ENCODE measurements at regions not wholly inside any gene's neighbourhood (a gene's known extent, or its start where the extent isn't known, plus 50 kb on each side); places are given as distances from the start of the nearest gene placed in this dataset.

DNA sequence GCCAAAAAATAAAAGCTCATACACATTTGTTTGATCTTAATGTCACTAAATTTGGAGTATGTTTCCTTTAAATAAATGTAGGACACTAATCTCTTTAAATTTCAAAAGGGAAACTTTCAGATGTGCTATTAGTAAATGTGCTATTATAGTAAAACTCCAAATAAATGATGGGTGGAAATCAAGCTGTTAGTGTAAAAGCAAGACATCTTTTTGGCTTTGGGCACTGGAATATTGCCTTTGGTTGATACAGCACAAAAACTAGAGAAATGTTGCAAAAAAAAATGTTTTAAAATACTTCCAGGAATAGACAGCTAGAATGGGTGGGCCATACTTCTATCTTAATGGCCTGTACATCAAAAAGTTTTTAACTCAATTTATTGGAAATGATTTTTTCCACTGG lies 151.6 kb downstream of the FBXO8 start:
- no peak for DNase-seq (ENCODE audit: low spot score)

DNA sequence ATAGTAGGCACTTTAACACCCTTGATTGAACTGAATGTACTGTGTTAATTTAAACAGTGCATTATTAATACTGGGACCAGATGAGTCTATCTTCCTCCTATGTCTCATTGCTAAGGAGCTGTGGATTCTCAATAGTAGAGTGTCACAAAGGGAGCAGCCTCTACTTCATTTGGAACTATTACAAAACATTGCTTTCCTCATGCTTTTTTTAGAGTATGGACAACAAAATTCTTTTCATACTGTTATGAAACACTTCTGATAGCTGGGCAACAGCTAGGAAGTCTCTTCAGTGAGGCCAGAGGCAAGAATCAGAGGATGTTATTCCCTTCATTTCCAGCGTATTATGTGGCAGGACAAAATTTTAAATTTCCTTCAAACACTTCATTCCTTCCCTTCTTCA lies 160.8 kb downstream of the FBXO8 start:
- no peak for DNase-seq (ENCODE audit: low spot score)
- ATAC-seq (ENCODE audit: low FRiP score), result peak; percentile 67
- no peak for TF ChIP-seq CTCF (IDR thresholded peaks at IDR 0.05)

More for the DNA sequence above, 151.6 kb downstream of the FBXO8 start:
- ATAC-seq (ENCODE audit: low FRiP score), result no peak
- TF ChIP-seq CTCF (IDR thresholded peaks at IDR 0.05), result no peak

- DNase-seq (ENCODE audit: low spot score), result peak; percentile 47
Observed at GRCh38 chr4:174120446-174121295, 162.8 kb downstream of the FBXO8 start.

GRCh38 chr4:174119830-174120229 lies 163.6 kb downstream of the FBXO8 start:
- no peak for TF ChIP-seq CTCF (IDR thresholded peaks at IDR 0.05)
- DNase-seq (ENCODE audit: low spot score) (no peak), ATAC-seq (ENCODE audit: low FRiP score) (no peak)

More at GRCh38 chr4:174120446-174121295, 162.8 kb downstream of the FBXO8 start:
- TF ChIP-seq CTCF (IDR thresholded peaks at IDR 0.05), result peak in 2 of 3 donors; percentile 54 to 68
- peak; percentile 82 for ATAC-seq (ENCODE audit: low FRiP score)

DNA sequence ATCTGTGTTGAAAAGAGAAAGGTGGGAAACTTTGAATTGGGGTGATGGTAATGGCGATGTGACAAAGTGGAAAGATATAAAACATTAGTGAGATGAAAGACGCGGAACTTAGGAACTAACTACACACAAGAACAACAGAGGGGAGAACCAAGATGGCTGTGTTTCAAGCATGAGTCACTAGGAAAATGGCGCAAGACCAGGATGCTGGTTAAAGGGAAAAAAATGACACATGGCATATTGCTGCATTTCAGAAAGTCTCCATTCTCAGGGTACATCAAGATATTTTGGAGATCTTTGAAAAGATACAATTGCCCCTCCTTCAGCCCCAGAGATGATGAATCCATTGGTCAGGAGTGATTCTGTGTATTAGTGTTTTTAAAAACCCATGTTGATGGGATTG lies 164.4 kb downstream of the FBXO8 start:
- DNase-seq (ENCODE audit: low spot score), result no peak
- TF ChIP-seq CTCF (IDR thresholded peaks at IDR 0.05), result no peak

GRCh38 chr4:174118171-174118570 lies 165.3 kb downstream of the FBXO8 start:
- no peak for ATAC-seq (ENCODE audit: low FRiP score)
- no peak for TF ChIP-seq CTCF (IDR thresholded peaks at IDR 0.05)
- no peak for DNase-seq (ENCODE audit: low spot score)

More for the DNA sequence above, 164.4 kb downstream of the FBXO8 start:
- ATAC-seq (ENCODE audit: low FRiP score), result no peak

DNA sequence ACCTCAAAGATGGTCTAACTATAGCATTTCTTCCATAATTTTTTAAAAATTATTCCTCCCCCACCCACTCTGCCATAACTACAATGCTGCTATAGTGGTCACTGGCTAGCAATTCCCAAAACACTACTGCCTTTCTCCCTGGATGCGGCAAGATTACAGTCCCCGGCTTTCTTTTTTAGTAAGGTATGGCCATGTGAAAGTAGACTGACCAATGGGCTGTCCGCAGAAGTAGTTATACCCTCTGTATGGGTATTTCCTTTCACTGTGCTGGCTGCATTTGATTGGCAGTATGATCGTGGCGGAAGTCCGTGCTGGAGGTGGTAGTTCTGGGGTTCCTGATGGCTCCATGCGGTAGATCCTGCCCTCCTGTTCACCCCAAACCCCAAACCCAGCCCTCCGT lies 166.0 kb downstream of the FBXO8 start:
- DNase-seq (ENCODE audit: low spot score) (no peak), ATAC-seq (ENCODE audit: low FRiP score) (no peak)
- no peak for TF ChIP-seq CTCF (IDR thresholded peaks at IDR 0.05)

All from omental fat pad (tissue), 3 donors.